D721Med (cell line): ENCODE measurements at regions not wholly inside any gene's neighbourhood (a gene's known extent, or its start where the extent isn't known, plus 50 kb on each side); places are given as distances from the start of the nearest gene placed in this dataset.

ENCODE experiments used
- DNase-seq: peaks from one replicate; pipeline ENCODE4 v3.0.0; 2011; ENCODE audit warnings: low spot score; ENCODE audit not compliant: insufficient read length
- FAIRE-seq: peaks from 2 replicates; lab custom pipeline; 2011; peaks lifted over from hg19 to GRCh38; lab: Jason Lieb, UNC
- TF ChIP-seq, protein P1 (sequence below): IDR thresholded peaks from 2 replicates; pipeline ENCODE4 v1.5.1; 2012; ENCODE audit warnings: mild to moderate bottlenecking, control low read depth; ENCODE audit not compliant: insufficient read depth; ENCODE audit errors: missing control alignments

DNA sequence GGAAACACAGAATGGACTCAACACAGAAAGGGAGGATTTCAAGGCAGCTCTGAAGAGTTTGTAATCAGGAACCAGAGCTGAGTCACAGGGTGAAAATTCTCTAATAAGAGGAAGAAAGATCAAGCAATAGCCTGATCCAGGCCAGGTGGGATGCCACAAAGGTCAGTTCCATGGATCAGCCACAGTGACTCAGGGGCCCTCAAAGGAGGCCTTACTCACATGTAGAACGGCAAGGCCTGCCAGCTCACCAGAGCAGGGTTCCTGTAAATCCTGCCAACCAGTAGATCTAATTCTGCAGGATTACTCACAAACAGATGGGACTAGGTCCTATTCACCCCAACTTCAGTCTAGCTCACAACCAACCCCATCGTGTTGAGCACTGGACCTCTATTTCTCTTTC, 78.3 kb upstream of the PPP2R3A start:
- FAIRE-seq (no peak), DNase-seq (no peak)
- TF ChIP-seq, protein P1, sequence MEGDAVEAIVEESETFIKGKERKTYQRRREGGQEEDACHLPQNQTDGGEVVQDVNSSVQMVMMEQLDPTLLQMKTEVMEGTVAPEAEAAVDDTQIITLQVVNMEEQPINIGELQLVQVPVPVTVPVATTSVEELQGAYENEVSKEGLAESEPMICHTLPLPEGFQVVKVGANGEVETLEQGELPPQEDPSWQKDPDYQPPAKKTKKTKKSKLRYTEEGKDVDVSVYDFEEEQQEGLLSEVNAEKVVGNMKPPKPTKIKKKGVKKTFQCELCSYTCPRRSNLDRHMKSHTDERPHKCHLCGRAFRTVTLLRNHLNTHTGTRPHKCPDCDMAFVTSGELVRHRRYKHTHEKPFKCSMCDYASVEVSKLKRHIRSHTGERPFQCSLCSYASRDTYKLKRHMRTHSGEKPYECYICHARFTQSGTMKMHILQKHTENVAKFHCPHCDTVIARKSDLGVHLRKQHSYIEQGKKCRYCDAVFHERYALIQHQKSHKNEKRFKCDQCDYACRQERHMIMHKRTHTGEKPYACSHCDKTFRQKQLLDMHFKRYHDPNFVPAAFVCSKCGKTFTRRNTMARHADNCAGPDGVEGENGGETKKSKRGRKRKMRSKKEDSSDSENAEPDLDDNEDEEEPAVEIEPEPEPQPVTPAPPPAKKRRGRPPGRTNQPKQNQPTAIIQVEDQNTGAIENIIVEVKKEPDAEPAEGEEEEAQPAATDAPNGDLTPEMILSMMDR, result no peak

DNA sequence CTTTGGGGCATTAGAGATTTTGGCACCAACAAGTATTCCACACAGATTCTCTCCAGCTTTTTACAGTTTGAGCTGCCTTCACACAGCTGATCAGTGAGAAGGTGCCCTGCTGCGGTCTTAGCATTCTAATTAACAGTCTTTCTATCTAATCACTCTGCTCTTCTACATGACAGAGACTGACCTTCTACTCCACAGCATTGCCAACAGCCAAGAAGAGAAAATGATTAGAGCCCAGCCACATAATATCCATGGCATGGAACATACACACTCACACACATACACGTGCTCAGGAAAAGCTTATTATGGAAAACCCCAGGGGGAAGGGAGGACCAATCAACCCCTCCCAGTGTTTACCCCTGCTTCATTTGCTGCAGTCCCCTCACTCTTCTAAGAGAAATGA, 76.1 kb upstream of the PPP2R3A start:
- TF ChIP-seq, protein P1, result no peak
- no peak for DNase-seq
- no peak for FAIRE-seq

DNA sequence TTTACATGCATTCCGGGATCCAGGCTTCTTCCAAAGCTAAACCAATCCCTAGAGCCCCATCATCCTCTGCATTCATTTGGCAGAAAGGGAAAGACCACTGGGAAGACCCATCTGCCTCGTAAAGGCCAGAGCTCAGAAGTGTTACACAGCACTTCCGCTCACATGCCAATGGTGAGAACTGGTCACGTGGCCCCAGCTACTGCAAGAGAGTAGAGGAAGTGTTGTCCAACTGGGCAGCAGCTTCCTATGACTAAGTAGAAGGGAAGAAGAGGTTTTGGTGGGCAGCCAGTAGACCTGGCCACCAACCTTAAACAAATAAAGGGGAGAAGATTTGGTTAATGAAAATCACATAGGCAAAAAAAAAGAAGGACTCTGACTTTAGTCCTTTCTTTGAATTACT, 74.4 kb upstream of the PPP2R3A start:
- FAIRE-seq (no peak), DNase-seq (no peak)

DNA sequence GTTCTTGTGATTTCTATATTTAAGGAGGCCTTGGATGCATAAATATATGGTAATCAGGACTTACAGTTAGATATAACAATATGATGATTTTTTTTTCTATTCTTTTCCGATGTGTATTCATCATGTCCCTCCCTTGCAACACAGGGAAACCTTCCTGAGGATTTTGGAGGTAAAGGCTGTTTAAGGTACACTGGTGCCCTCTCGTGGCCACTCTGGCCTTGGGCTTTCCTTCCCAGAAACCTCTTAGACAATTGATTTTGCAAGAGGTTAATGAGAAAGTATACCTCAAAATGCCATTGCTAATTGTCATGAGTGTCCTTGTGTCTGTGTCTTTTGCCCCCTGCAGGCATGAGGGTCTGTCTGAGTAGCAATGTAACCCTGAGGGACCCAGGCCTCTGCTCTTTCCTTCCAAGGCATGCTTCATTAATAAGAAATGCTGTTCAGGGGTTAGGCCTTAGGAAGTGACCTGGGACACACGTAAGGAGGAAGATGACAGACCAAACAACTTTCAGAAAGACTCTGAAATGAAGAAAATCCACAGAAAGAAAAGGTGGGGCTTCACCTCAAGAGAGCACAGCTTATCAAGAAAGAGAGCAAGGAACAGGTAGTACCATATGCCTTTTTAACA, 70.3 kb upstream of the PPP2R3A start:
- TF ChIP-seq, protein P1, result peak; percentile 97
- DNase-seq, result no peak
- FAIRE-seq, result peak; percentile 35

More for the DNA sequence above, 74.4 kb upstream of the PPP2R3A start:
- TF ChIP-seq, protein P1, result no peak

DNA sequence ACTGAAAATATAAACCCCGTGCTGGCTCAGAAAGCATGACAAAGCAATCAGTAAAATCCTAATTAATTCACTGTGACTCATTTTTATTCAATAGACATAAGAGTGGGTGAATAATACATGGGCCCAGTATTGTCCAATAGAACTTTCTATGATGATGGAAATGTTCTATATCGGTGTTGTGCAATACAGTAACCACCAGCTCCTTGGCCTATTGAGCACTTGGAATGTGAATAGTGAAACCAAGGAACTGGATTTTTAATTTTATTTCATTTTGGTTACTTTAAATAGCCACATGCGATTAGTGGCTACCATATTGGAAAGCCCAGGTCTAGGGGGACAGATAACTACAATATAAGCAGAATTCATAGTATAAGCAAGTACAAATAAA, 69.8 kb upstream of the PPP2R3A start:
- FAIRE-seq, result no peak
- DNase-seq, result no peak
- TF ChIP-seq, protein P1, result no peak

DNA sequence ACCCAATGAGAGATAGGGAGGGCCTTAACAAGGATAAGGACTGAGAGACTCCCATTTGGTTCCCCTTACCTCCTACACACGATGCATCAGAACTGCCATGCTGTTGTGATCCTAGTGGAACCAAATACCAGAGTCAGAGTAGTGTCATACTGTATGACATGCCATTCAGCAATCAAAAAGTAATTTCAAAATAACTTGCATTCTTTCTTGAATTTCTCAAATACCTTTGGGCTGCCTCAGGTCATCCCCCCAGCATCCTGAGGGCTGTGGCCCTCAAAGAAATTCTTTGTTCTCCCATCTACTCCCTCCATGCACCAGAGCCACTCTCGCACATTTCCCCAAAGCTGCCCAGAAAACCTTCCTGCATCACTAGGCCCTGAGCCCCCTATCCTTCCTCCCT, 68.9 kb upstream of the PPP2R3A start:
- DNase-seq (no peak), FAIRE-seq (no peak)
- TF ChIP-seq, protein P1, result no peak

DNA sequence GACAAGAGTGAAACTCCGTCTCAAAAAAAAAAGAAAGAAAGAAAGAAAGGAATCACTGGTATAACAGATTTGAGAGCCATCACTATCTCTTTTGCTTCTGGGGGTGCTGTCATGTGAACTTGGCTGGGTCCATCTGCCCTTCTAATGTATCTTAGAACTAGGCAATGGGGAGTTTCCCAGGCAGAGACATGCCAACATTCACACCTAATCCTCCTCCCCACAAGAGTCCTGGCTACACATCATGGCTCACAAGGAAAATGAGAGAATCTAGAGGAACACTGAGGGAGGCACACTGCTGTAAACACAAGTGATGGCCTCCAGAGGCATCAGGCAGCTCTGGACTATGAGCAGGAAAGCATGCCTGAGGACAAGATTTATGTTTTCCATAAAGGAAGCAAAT, 67.8 kb upstream of the PPP2R3A start:
- DNase-seq (no peak), FAIRE-seq (no peak)
- TF ChIP-seq, protein P1, result no peak
